ENCODE measurements at regions not wholly inside any gene's neighbourhood (a gene's known extent, or its start where the extent isn't known, plus 50 kb on each side); places are given as distances from the start of the nearest gene placed in this dataset.

DNA sequence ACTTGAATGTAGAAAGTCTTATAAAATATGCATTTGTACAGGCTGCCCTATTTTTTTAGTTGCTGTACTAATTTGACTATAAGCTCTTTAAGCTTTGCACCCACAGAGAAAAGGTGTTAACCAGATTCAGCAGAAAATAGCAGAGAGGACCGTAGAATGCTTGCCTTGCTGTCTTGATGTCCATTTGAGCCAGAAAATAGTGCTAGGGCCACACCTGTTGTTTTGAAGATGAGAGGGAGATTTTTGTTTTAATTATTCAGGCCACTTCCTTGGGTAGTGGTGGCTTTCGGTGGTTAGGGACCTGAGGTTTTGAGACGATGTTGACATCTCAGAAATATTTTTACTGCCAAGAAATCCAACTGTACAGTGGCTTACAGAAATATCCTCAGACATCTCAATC lies 196.0 kb downstream of the SPATA31D1 start:
- no peaks in the 10 kb centered on the region for H3K36me3 ChIP-seq (ENCODE audit: low read depth, low read length)
- TF ChIP-seq EZH2phosphoT487 (IDR thresholded peaks at IDR 0.05; ENCODE audit: borderline replicate concordance, low read length) (no peak), EZH2 (IDR thresholded peaks at IDR 0.05; ENCODE audit: low read length, unreplicated experiment) (no peak)
- TF ChIP-seq, protein P1, sequence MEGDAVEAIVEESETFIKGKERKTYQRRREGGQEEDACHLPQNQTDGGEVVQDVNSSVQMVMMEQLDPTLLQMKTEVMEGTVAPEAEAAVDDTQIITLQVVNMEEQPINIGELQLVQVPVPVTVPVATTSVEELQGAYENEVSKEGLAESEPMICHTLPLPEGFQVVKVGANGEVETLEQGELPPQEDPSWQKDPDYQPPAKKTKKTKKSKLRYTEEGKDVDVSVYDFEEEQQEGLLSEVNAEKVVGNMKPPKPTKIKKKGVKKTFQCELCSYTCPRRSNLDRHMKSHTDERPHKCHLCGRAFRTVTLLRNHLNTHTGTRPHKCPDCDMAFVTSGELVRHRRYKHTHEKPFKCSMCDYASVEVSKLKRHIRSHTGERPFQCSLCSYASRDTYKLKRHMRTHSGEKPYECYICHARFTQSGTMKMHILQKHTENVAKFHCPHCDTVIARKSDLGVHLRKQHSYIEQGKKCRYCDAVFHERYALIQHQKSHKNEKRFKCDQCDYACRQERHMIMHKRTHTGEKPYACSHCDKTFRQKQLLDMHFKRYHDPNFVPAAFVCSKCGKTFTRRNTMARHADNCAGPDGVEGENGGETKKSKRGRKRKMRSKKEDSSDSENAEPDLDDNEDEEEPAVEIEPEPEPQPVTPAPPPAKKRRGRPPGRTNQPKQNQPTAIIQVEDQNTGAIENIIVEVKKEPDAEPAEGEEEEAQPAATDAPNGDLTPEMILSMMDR (conservative IDR thresholded peaks at IDR 0.05; ENCODE audit: low read depth, low read length): no peak
- CTCF ChIA-PET: no interaction called here

DNA sequence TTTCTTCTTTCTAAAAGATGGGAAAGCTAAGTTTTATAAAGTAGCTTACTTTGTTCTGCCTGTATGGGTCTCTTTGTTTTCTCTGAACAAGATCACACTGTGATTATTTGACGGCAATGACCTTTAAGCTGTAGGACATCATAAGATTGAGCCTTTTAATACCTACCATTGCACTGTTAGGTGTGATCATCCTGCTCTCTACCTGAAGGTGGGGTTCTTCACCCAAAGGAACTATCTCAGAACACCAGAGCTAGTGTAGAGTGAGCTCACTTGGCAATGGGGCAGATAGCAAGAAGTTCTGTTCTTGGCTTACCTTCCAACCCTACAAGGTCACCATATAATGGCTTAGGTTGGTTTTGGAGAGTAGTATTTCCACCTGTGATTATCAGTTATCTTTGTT lies 200.2 kb downstream of the SPATA31D1 start:
- ChIA-PET POLR2A (ENCODE audit: unreplicated experiment) (no interaction called here), CTCF (no interaction called here)
- Histone ChIP-seq H3K4me1 (ENCODE audit: insufficient read depth, low read length) (no peaks in the 10 kb centered on the region), H3K4me3 (ENCODE audit: low read length) (no peak overlapping the region), H3K4me2 (ENCODE audit: low read length) (no peak overlapping the region), H3K9me3 (ENCODE audit: low read length) (no peaks in the 10 kb centered on the region), H3K79me2 (ENCODE audit: low read length) (no peaks in the 10 kb centered on the region), H3K36me3 (ENCODE audit: low read depth, low read length) (no peaks in the 10 kb centered on the region), H2AFZ (ENCODE audit: low read length) (no peak overlapping the region), H4K20me1 (ENCODE audit: low read length) (no peaks in the 10 kb centered on the region), H3K27ac (ENCODE audit: low read length) (no peak overlapping the region), H3F3A (ENCODE audit: low read length, unreplicated experiment) (no peaks in the 10 kb centered on the region), H3K9ac (ENCODE audit: low read length) (no peak overlapping the region), H3K9me2 (replicated peaks; ENCODE audit: low read length) (no peaks in the 10 kb centered on the region), H3K27me3 (ENCODE audit: low read length) (no peaks in the 10 kb centered on the region)
- ATAC-seq (no peak), DNase-seq (no peak)
- no TSS peak for BruUV-seq (replicated peaks)
- no peak for TF ChIP-seq EZH2phosphoT487 (IDR thresholded peaks at IDR 0.05; ENCODE audit: borderline replicate concordance, low read length)
- no peak for TF ChIP-seq EZH2 (IDR thresholded peaks at IDR 0.05; ENCODE audit: low read length, unreplicated experiment)
- TF ChIP-seq, protein P1 (conservative IDR thresholded peaks at IDR 0.05; ENCODE audit: low read depth, low read length): 0 out of 2 replicates have a peak, but pooled peaks have one; percentile 18
- intact Hi-C loops (cut with micrococcal nuclease): no loop called here

More for the DNA sequence above, 196.0 kb downstream of the SPATA31D1 start:
- Histone ChIP-seq H3K79me2 (ENCODE audit: low read length) (no peaks in the 10 kb centered on the region), H3K27ac (ENCODE audit: low read length) (no peak overlapping the region), H3K4me3 (ENCODE audit: low read length) (no peak overlapping the region), H3K4me1 (ENCODE audit: insufficient read depth, low read length) (peaks cover 6% of the 10 kb centered on the region; the same call in 1 of the 2 replicates), H3K27me3 (ENCODE audit: low read length) (no peaks in the 10 kb centered on the region), H4K20me1 (ENCODE audit: low read length) (no peaks in the 10 kb centered on the region), H2AFZ (ENCODE audit: low read length) (no peak overlapping the region), H3F3A (ENCODE audit: low read length, unreplicated experiment) (no peaks in the 10 kb centered on the region), H3K9me3 (ENCODE audit: low read length) (no peaks in the 10 kb centered on the region), H3K4me2 (ENCODE audit: low read length) (no peak overlapping the region), H3K9ac (ENCODE audit: low read length) (no peak overlapping the region), H3K9me2 (replicated peaks; ENCODE audit: low read length) (no peaks in the 10 kb centered on the region)
- DNase-seq: no peak
- BruUV-seq (replicated peaks): no TSS peak
- no peak for ATAC-seq
- POLR2A ChIA-PET (ENCODE audit: unreplicated experiment): no interaction called here
- intact Hi-C loops (cut with micrococcal nuclease): no loop called here

DNA sequence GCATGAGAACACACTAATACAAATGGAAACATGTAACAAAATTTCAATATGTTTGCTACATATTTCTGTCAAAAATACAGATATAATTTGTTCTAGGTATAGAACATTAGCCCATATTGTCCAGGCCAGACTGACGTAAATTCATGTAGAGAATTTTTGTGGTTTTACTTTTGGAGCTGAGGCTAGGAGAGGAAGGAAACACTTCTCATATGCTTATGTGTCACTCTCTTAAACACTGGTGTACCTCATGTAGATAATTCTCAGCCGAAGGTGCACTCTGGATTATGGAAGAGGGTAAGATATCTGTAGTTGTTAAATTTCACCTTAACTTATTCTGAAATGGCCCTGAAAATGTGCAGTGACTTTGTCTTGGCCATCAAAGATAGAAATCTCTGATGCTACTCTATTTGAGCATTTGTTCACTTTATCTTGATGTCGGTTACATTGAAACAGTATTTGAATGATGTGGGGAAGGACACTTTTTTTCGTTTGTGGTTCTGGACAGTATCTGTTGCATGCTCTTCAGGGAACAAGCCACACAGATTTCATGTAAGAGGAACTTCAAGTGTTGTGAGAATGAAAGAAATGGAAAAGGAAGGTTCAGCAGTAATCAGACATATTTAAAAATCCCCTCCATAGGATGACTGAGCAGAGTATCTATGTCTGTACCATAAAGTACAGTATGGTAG lies 202.7 kb downstream of the SPATA31D1 start:
- H3K27ac ChIP-seq (ENCODE audit: low read length): no peak overlapping the region
- no peaks in the 10 kb centered on the region for H3K9me2 ChIP-seq (replicated peaks; ENCODE audit: low read length)
- H3K4me2 ChIP-seq (ENCODE audit: low read length): no peak overlapping the region
- ChIA-PET POLR2A (ENCODE audit: unreplicated experiment) (no interaction called here), CTCF (no interaction called here)
- TF ChIP-seq, protein P1 (conservative IDR thresholded peaks at IDR 0.05; ENCODE audit: low read depth, low read length): no peak
- TF ChIP-seq EZH2phosphoT487 (IDR thresholded peaks at IDR 0.05; ENCODE audit: borderline replicate concordance, low read length): no peak
- no peak for TF ChIP-seq EZH2 (IDR thresholded peaks at IDR 0.05; ENCODE audit: low read length, unreplicated experiment)
- H2AFZ ChIP-seq (ENCODE audit: low read length): no peak overlapping the region
- no peaks in the 10 kb centered on the region for H3K79me2 ChIP-seq (ENCODE audit: low read length)
- BruUV-seq (replicated peaks): no TSS peak
- H3K4me3 ChIP-seq (ENCODE audit: low read length): no peak overlapping the region
- H3K9me3 ChIP-seq (ENCODE audit: low read length): no peaks in the 10 kb centered on the region
- no peaks in the 10 kb centered on the region for H3K27me3 ChIP-seq (ENCODE audit: low read length)
- no peaks in the 10 kb centered on the region for H3F3A ChIP-seq (ENCODE audit: low read length, unreplicated experiment)
- intact Hi-C loops (cut with micrococcal nuclease): no loop called here
- H3K4me1 ChIP-seq (ENCODE audit: insufficient read depth, low read length): no peaks in the 10 kb centered on the region
- H3K36me3 ChIP-seq (ENCODE audit: low read depth, low read length): no peaks in the 10 kb centered on the region
- H3K9ac ChIP-seq (ENCODE audit: low read length): no peak overlapping the region
- DNase-seq: no peak
- no peak for ATAC-seq
- H4K20me1 ChIP-seq (ENCODE audit: low read length): no peaks in the 10 kb centered on the region

All from PC-3 (cell line).